Upper lobe of right lung (tissue), 1 donor: ENCODE measurements at regions not wholly inside any gene's neighbourhood (a gene's known extent, or its start where the extent isn't known, plus 50 kb on each side); places are given as distances from the start of the nearest gene placed in this dataset.

Experiments used
- ATAC-seq: fragments of 200-7000 bp; cut with Tn5 transposase; one replicate; pipeline ENCODE4 v1.9.1; 2020; ENCODE audit warnings: mild to moderate bottlenecking, moderate library complexity
- DNase-seq: peaks from one replicate; pipeline ENCODE4 v3.0.0-alpha.2; 2020
- H3K27ac ChIP-seq: fragments of 200-600 bp; one replicate; pipeline ENCODE4 v1.8.0; 2022
- H3K27me3 ChIP-seq: fragments of 200-600 bp; one replicate; pipeline ENCODE4 v1.8.0; 2022; ENCODE audit warnings: mild to moderate bottlenecking
- H3K36me3 ChIP-seq: fragments of 200-600 bp; one replicate; pipeline ENCODE4 v1.8.0; 2022
- H3K4me1 ChIP-seq: fragments of 200-600 bp; one replicate; pipeline ENCODE4 v1.8.0; 2022
- H3K4me3 ChIP-seq: fragments of 200-600 bp; one replicate; pipeline ENCODE4 v1.8.0; 2022; ENCODE audit warnings: mild to moderate bottlenecking
- H3K9me3 ChIP-seq: fragments of 200-600 bp; one replicate; pipeline ENCODE4 v1.8.0; 2022
- intact Hi-C: fragments of 100-400 bp; cut with DNase I; formaldehyde crosslinking; loops from one replicate; pipeline ENCODE4 v1.11.0; 2022
- TF ChIP-seq, protein P1 (sequence below): fragments of 200-600 bp; IDR thresholded peaks from one replicate; pipeline ENCODE4 v1.8.0; 2022; ENCODE audit warnings: antibody characterized with exemption
- donor health status: DM: no; HTN: yes; CAD: no; lungs with severe emphysema.

DNA sequence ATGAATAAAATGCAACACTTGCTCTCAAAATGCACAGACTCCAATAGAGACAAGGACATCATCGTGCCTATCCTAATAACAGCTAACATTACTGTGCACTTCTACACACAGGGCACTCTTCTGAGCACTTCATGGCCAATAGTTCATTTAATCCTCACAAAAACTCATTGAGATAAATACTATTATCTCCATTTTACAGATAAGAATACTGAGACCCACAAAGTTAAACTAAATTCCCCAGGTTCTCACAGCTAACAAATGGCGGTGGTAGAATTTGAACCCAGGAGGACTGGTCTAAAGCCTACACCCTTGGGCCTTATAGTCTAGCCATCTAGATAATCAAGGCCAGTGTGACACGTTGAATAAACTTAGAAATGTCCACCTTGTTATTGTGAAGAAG lies 328.6 kb downstream of the RRAGC start:
- Histone ChIP-seq H3K4me3 (no peak overlapping the region), H3K4me1 (peaks cover 6% of the 10 kb centered on the region), H3K36me3 (no peaks in the 10 kb centered on the region), H3K27ac (no peak overlapping the region), H3K27me3 (no peaks in the 10 kb centered on the region), H3K9me3 (no peaks in the 10 kb centered on the region)
- TF ChIP-seq, protein P1, sequence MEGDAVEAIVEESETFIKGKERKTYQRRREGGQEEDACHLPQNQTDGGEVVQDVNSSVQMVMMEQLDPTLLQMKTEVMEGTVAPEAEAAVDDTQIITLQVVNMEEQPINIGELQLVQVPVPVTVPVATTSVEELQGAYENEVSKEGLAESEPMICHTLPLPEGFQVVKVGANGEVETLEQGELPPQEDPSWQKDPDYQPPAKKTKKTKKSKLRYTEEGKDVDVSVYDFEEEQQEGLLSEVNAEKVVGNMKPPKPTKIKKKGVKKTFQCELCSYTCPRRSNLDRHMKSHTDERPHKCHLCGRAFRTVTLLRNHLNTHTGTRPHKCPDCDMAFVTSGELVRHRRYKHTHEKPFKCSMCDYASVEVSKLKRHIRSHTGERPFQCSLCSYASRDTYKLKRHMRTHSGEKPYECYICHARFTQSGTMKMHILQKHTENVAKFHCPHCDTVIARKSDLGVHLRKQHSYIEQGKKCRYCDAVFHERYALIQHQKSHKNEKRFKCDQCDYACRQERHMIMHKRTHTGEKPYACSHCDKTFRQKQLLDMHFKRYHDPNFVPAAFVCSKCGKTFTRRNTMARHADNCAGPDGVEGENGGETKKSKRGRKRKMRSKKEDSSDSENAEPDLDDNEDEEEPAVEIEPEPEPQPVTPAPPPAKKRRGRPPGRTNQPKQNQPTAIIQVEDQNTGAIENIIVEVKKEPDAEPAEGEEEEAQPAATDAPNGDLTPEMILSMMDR, result no peak
- intact Hi-C loops, result no loop called here
- DNase-seq (no peak), ATAC-seq (no peak)

DNA sequence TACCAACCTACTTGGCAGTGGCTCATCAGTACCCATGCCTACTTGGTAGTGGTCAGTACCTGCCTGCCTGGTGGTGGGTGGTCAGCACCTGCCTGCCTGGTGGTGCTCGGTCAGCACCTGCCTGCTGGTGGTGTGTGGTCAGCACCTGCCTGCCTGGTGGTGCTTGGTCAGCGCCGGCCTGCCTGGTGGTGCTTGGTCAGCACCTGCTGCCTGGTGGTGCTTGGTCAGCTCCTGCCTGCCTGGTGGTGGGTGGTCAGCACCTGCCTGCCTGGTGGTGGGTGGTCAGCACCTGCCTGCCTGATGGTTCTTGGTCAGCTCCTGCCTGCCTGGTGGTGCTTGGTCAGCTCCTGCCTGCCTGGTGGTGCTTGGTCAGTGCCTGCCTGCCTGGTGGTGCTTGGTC lies 329.6 kb downstream of the RRAGC start:
- ATAC-seq, result no peak
- Histone ChIP-seq H3K36me3 (no peaks in the 10 kb centered on the region), H3K4me1 (peaks cover 6% of the 10 kb centered on the region), H3K27ac (no peak overlapping the region), H3K4me3 (no peak overlapping the region), H3K9me3 (no peaks in the 10 kb centered on the region), H3K27me3 (no peaks in the 10 kb centered on the region)
- TF ChIP-seq, protein P1, result no peak
- no peak for DNase-seq
- intact Hi-C loops, result no loop called here

DNA sequence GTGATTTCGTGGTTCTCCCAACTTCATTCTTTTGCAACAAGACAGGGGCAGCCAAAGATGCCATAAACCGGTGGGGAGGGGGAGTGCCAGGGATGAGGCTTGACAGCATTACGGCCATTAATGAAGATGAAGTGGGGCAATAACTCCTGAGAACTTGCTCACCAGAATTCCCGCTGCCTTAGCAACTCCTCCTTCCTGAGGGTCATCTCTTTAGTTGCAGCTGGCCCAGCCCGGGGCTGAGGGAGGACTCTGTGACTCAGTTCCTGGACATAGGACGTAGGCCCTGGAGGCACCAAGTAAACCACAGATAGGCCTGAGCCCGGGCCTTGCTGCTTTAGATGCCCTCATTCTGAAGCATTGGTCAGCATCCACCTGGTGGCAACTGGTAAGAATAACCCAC lies 330.2 kb downstream of the RRAGC start:
- intact Hi-C loops, result no loop called here
- no peak for ATAC-seq
- H3K27ac ChIP-seq, result no peak overlapping the region

DNA sequence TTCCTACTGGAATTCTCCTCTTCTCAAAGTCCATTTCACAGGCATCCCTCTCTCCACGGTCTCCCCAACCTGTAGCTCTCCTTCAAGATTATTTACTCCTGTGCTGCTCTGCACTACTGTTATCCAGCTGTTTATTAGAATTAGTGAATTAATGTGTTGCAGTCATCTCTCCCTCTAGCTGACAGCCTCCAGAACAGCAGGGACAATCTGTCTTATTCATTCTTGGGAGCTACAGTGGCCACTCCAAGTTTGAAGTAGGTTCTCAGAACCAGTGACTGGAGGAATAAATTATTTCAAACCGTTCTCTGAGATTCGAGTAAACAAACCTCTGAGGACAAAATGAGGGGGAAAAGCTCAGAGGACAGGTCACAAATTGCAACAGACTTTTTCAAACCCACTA lies 330.9 kb downstream of the RRAGC start:
- intact Hi-C loops, result no loop called here
- H3K9me3 ChIP-seq, result no peaks in the 10 kb centered on the region
- DNase-seq (no peak), ATAC-seq (peak; percentile 84)
- no peak overlapping the region for H3K27ac ChIP-seq
- no peaks in the 10 kb centered on the region for H3K36me3 ChIP-seq
- H3K4me3 ChIP-seq, result no peak overlapping the region
- H3K4me1 ChIP-seq, result peaks cover 3% of the 10 kb centered on the region
- TF ChIP-seq, protein P1, result peak; percentile 18
- peaks cover 13% of the 10 kb centered on the region for H3K27me3 ChIP-seq

More for the DNA sequence above, 330.2 kb downstream of the RRAGC start:
- H3K4me1 ChIP-seq, result peaks cover 6% of the 10 kb centered on the region
- no peak overlapping the region for H3K4me3 ChIP-seq
- no peaks in the 10 kb centered on the region for H3K9me3 ChIP-seq
- H3K36me3 ChIP-seq, result no peaks in the 10 kb centered on the region
- no peak for DNase-seq
- peaks cover 5% of the 10 kb centered on the region for H3K27me3 ChIP-seq
- TF ChIP-seq, protein P1, result no peak

DNA sequence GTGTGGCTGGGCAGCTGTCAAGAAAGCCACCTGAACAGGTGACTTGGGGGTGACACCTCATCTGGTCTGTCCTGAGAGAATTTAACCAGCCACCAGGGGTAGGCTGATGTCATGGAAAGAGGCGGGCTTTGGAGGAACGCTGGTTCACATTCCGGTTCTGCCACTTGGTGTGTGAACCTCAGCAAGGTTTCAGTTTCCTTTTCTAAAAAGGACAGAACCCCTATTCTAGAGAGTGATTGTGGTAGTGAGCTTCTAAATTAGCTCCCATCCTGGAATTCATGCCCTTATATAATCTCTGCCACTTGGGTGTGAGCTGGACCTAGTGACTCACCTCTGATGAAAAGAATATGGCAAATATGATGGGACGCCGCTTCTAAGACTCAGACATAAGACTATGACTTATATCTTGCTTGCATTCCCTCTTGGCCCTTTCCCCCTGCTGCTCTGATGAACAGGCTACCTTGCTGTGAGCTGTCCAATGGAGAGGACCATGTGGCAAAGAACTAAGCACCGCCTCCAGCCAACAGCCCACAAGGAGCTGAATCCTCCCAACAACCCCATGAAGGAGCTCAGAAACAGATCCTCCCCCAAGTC lies 332.1 kb downstream of the RRAGC start:
- peaks cover 3% of the 10 kb centered on the region for H3K4me1 ChIP-seq
- ATAC-seq (peak; percentile 88), DNase-seq (no peak)
- H3K36me3 ChIP-seq, result no peaks in the 10 kb centered on the region
- H3K27me3 ChIP-seq, result peaks cover 16% of the 10 kb centered on the region
- TF ChIP-seq, protein P1, result no peak
- no peaks in the 10 kb centered on the region for H3K9me3 ChIP-seq
- peak overlapping the region; percentile 14 for H3K4me3 ChIP-seq
- H3K27ac ChIP-seq, result no peak overlapping the region
- intact Hi-C loops, result no loop called here

DNA sequence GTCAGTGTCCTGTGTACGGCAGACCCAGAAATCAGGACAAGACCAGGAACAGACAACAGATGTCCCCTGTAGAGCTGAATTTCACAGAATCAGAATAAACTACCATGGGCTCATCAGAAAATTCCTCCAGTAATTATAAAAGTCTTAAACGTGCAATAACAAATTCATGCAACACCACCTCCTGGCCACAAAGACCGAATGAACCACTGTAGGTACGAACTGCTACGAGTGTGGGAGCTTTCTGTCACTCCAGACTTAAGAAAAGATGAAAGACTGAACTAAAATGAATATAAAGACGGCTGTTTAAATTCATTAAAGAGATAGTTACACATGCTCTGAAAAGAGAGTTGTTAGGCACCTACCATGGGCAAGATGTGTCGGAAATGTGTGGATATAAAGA lies 333.5 kb downstream of the RRAGC start:
- Histone ChIP-seq H3K4me3 (no peak overlapping the region), H3K27ac (no peak overlapping the region), H3K4me1 (peaks cover 3% of the 10 kb centered on the region), H3K36me3 (no peaks in the 10 kb centered on the region), H3K9me3 (no peaks in the 10 kb centered on the region), H3K27me3 (peaks cover 16% of the 10 kb centered on the region)
- intact Hi-C loops, result no loop called here
- DNase-seq (no peak), ATAC-seq (no peak)
- TF ChIP-seq, protein P1, result no peak
